H1 (cell line): ENCODE measurements at regions not wholly inside any gene's neighbourhood (a gene's known extent, or its start where the extent isn't known, plus 50 kb on each side); places are given as distances from the start of the nearest gene placed in this dataset.

Experiments
- CTCF ChIA-PET: fragments of 300-600 bp; sonication (Branson Sonifier 250); formaldehyde crosslinking; loops from one replicate; lab custom pipeline; 2021; ENCODE audit not compliant: partially characterized antibody; lab: Charles Lee
- POLR2A ChIA-PET: fragments of 300-600 bp; sonication (Branson Sonifier 250); formaldehyde crosslinking; loops from one replicate; lab custom pipeline; 2021; ENCODE audit warnings: inconsistent platforms; ENCODE audit not compliant: partially characterized antibody; lab: Charles Lee
- DNase-seq, 2 experiments: peaks; one replicate each; pipeline versions ENCODE4 v3.0.0 to v3.0.0-alpha.2; 2010 to 2022; ENCODE audit warnings: low spot score in 2 of 2, low read depth in 1 of 2, mixed read lengths in 1 of 2
- FAIRE-seq: peaks from 2 replicates; lab custom pipeline; 2011; peaks lifted over from hg19 to GRCh38; lab: Jason Lieb, UNC
- H2AFZ ChIP-seq: 2 replicates; pipeline ENCODE4 v1.8.1; 2012; ENCODE audit warnings: low read length, inconsistent platforms
- H2AK5ac ChIP-seq: 2 replicates; pipeline ENCODE4 v1.6.1; 2013; ENCODE audit warnings: low read depth, low read length
- H2BK120ac ChIP-seq: replicated peaks from 2 replicates; pipeline ENCODE3; 2013; ENCODE audit warnings: low read depth, low read length, inconsistent platforms
- H2BK12ac ChIP-seq: 2 replicates; pipeline ENCODE4 v1.6.1; 2013; ENCODE audit warnings: low read depth, low read length
- H2BK15ac ChIP-seq: 2 replicates; pipeline ENCODE4 v1.6.1; 2013; ENCODE audit warnings: low read length
- H2BK20ac ChIP-seq: 2 replicates; pipeline ENCODE4 v1.6.1; 2013; ENCODE audit warnings: low read length
- H2BK5ac ChIP-seq: 2 replicates; pipeline ENCODE4 v1.6.1; 2013; ENCODE audit warnings: low read depth, low read length
- H3K14ac ChIP-seq: 2 replicates; pipeline ENCODE4 v1.6.1; 2013; ENCODE audit warnings: inconsistent platforms; ENCODE audit not compliant: insufficient read length
- H3K18ac ChIP-seq: 2 replicates; pipeline ENCODE4 v1.6.1; 2013; ENCODE audit warnings: low read length; ENCODE audit errors: extremely low read depth
- H3K23ac ChIP-seq: 2 replicates; pipeline ENCODE4 v1.6.1; 2013; ENCODE audit warnings: inconsistent platforms; ENCODE audit not compliant: insufficient read length
- H3K23me2 ChIP-seq: 2 replicates; pipeline ENCODE4 v1.6.1; 2013; ENCODE audit warnings: low read depth, low read length
- H3K27ac ChIP-seq: 2 replicates; pipeline ENCODE4 v1.6.1; 2011; ENCODE audit warnings: low read depth, low read length, inconsistent platforms
- H3K27me3 ChIP-seq, 4 experiments: replicated peaks in 1 of 4; 1 replicate in 1 of 4; 2 replicates in 3 of 4; pipeline versions ENCODE4 v1.6.1 to v1.8.1; 2011 to 2013; ENCODE audit warnings: low read length in 3 of 4, mild to moderate bottlenecking in 3 of 4, inconsistent platforms in 2 of 4, mixed read lengths in 2 of 4, moderate library complexity in 1 of 4; ENCODE audit not compliant: control insufficient read depth in 3 of 4, insufficient read depth in 3 of 4; ENCODE audit errors: extremely low read depth in 1 of 4
- H3K36me3 ChIP-seq, 4 experiments: 2 replicates each; pipeline versions ENCODE4 v1.6.1 to v1.8.1; 2011 to 2013; ENCODE audit warnings: mild to moderate bottlenecking in 4 of 4, low read length in 3 of 4, moderate library complexity in 2 of 4, control low read depth in 1 of 4, inconsistent platforms in 1 of 4; ENCODE audit not compliant: insufficient read depth in 4 of 4, control insufficient read depth in 2 of 4
- H3K4ac ChIP-seq: replicated peaks from 2 replicates; pipeline ENCODE3; 2013; ENCODE audit warnings: low read length, low read depth, mixed read lengths, inconsistent platforms; ENCODE audit not compliant: insufficient read length
- H3K4me1 ChIP-seq, 4 experiments: replicated peaks in 1 of 4; 1 replicate in 1 of 4; 2 replicates in 3 of 4; pipeline versions ENCODE4 v1.6.1 to v1.8.1; 2011 to 2013; ENCODE audit warnings: low read length in 3 of 4, inconsistent platforms in 2 of 4, mixed read lengths in 1 of 4; ENCODE audit not compliant: insufficient read depth in 4 of 4, control insufficient read depth in 3 of 4
- H3K4me2 ChIP-seq, 2 experiments: 2 replicates each; pipeline versions ENCODE4 v1.6.1 to v1.8.1; 2011 to 2013; ENCODE audit warnings: low read depth in 2 of 2, low read length in 2 of 2, control low read depth in 1 of 2, inconsistent platforms in 1 of 2, mild to moderate bottlenecking in 1 of 2; ENCODE audit not compliant: insufficient read depth in 1 of 2
- H3K4me3 ChIP-seq, 4 experiments: fragments of 200-600, 300-600 bp in 1 of 4; sonication (generic), shearing (Covaris generic), sonication (Bioruptor Twin) in 1 of 4; 2 replicates each; pipeline versions ENCODE4 v1.5.1 to v1.8.1; 2011 to 2016; ENCODE audit warnings: low read length in 4 of 4, low read depth in 3 of 4, control low read depth in 2 of 4, inconsistent platforms in 2 of 4, mild to moderate bottlenecking in 2 of 4, mixed read lengths in 1 of 4, moderate library complexity in 1 of 4; ENCODE audit not compliant: insufficient read depth in 2 of 4; ENCODE audit errors: extremely low read depth in 1 of 4
- H3K56ac ChIP-seq: replicated peaks from 2 replicates; pipeline ENCODE3; 2013; ENCODE audit warnings: low read depth, mild to moderate bottlenecking, mixed read lengths, low read length, inconsistent platforms; ENCODE audit not compliant: insufficient read length
- H3K79me1 ChIP-seq: 2 replicates; pipeline ENCODE4 v1.6.1; 2013; ENCODE audit warnings: low read depth, low read length, control low read depth
- H3K79me2 ChIP-seq, 2 experiments: 2 replicates each; pipeline versions ENCODE4 v1.6.1 to v1.8.1; 2012 to 2013; ENCODE audit warnings: low read length in 2 of 2, mild to moderate bottlenecking in 2 of 2, inconsistent platforms in 1 of 2; ENCODE audit not compliant: insufficient read depth in 2 of 2, control insufficient read depth in 1 of 2
- H3K9ac ChIP-seq, 4 experiments: replicated peaks in 1 of 4; 1 replicate in 1 of 4; 2 replicates in 3 of 4; pipeline versions ENCODE4 v1.6.1 to v1.8.1; 2011 to 2013; ENCODE audit warnings: low read depth in 3 of 4, low read length in 3 of 4, control low read depth in 2 of 4, mild to moderate bottlenecking in 2 of 4, moderate library complexity in 2 of 4, inconsistent platforms in 1 of 4; ENCODE audit errors: extremely low read depth in 1 of 4
- H3K9me3 ChIP-seq, 2 experiments: 2 replicates each; pipeline versions ENCODE4 v1.6.1 to v1.8.1; 2012 to 2013; ENCODE audit warnings: mild to moderate bottlenecking in 2 of 2, moderate library complexity in 2 of 2, control low read depth in 1 of 2, inconsistent platforms in 1 of 2, low read depth in 1 of 2, low read length in 1 of 2, mixed read lengths in 1 of 2; ENCODE audit not compliant: insufficient read depth in 2 of 2
- H4K20me1 ChIP-seq, 2 experiments: replicated peaks in 1 of 2; 2 replicates each; pipeline versions ENCODE3 to v1.8.1; 2011 to 2013; ENCODE audit warnings: inconsistent platforms in 2 of 2, low read length in 2 of 2, mild to moderate bottlenecking in 1 of 2; ENCODE audit not compliant: insufficient read depth in 2 of 2, control insufficient read depth in 1 of 2
- H4K5ac ChIP-seq: 2 replicates; pipeline ENCODE4 v1.6.1; 2013; ENCODE audit warnings: low read length, low read depth, mixed read lengths, inconsistent platforms; ENCODE audit not compliant: insufficient read length
- H4K8ac ChIP-seq: 2 replicates; pipeline ENCODE4 v1.8.0; 2013; ENCODE audit warnings: mild to moderate bottlenecking, moderate library complexity, low read length, inconsistent platforms; ENCODE audit not compliant: insufficient read depth; ENCODE audit errors: extremely low read depth
- H4K91ac ChIP-seq: replicated peaks from 2 replicates; pipeline ENCODE3; 2013; ENCODE audit warnings: low read length, mixed read lengths, inconsistent platforms; ENCODE audit not compliant: insufficient read length
- CHD1 ChIP-seq: IDR thresholded peaks from 2 replicates; pipeline ENCODE4 v1.6.1; 2012; ENCODE audit warnings: low read depth, low read length, improper control_type of control experiment
- CREB1 ChIP-seq: IDR thresholded peaks from 2 replicates; pipeline ENCODE4 v1.6.1; 2012; ENCODE audit warnings: inconsistent platforms
- GABPA ChIP-seq: IDR thresholded peaks from 2 replicates; pipeline ENCODE4 v1.6.1; 2011; ENCODE audit warnings: mild to moderate bottlenecking, low read length, moderate library complexity, borderline replicate concordance; ENCODE audit not compliant: insufficient read depth
- JUN ChIP-seq: IDR thresholded peaks from 2 replicates; pipeline ENCODE4 v1.6.1; 2011; ENCODE audit warnings: low read depth, mild to moderate bottlenecking, improper control_type of control experiment, low read length
- KDM5A ChIP-seq: fragments of 200-600 bp; IDR thresholded peaks from 2 replicates; pipeline ENCODE4 v1.7.1; 2012; ENCODE audit warnings: mild to moderate bottlenecking, low read length, inconsistent platforms, mixed read lengths
- NRF1 ChIP-seq: IDR thresholded peaks from 2 replicates; pipeline ENCODE4 v1.6.1; 2011; ENCODE audit warnings: mild to moderate bottlenecking, low read depth, low read length, improper control_type of control experiment
- POU5F1 ChIP-seq: IDR thresholded peaks from 2 replicates; pipeline ENCODE4 v1.6.1; 2011; ENCODE audit warnings: low read depth, mild to moderate bottlenecking, low read length, moderate library complexity
- RFX5 ChIP-seq: IDR thresholded peaks from 2 replicates; pipeline ENCODE4 v1.6.1; 2011; ENCODE audit warnings: low read depth, low read length, improper control_type of control experiment, borderline replicate concordance
- RNF2 ChIP-seq: fragments of 200-900, 300-1000 bp; sonication (generic); IDR thresholded peaks from 2 replicates; pipeline ENCODE4 v1.7.1; 2016; ENCODE audit warnings: borderline replicate concordance, low read depth, mild to moderate bottlenecking, antibody characterized with exemption, low read length; ENCODE audit not compliant: poor library complexity, severe bottlenecking; ENCODE audit errors: missing control alignments
- SIRT6 ChIP-seq: IDR thresholded peaks from one replicate; pipeline ENCODE4 v1.7.1; 2012; ENCODE audit warnings: low read length, inconsistent platforms
- SIX5 ChIP-seq: IDR thresholded peaks from 2 replicates; pipeline ENCODE4 v1.6.1; 2011; ENCODE audit warnings: mild to moderate bottlenecking, low read depth, low read length
- SP1 ChIP-seq: IDR thresholded peaks from 2 replicates; pipeline ENCODE4 v1.6.1; 2011; ENCODE audit warnings: low read depth, low read length
- SP2 ChIP-seq: IDR thresholded peaks from 2 replicates; pipeline ENCODE4 v1.6.1; 2012; ENCODE audit warnings: mild to moderate bottlenecking, low read length, inconsistent platforms
- SP4 ChIP-seq: IDR thresholded peaks from 2 replicates; pipeline ENCODE4 v1.6.1; 2012; ENCODE audit warnings: low read length, inconsistent platforms
- TAF7 ChIP-seq: optimal IDR thresholded peaks from 2 replicates; pipeline ENCODE3; 2011; ENCODE audit warnings: low read depth, mild to moderate bottlenecking, inconsistent platforms, low read length, moderate library complexity, borderline replicate concordance
- TEAD4 ChIP-seq: IDR thresholded peaks from 2 replicates; pipeline ENCODE4 v1.6.1; 2012; ENCODE audit warnings: low read depth, low read length, inconsistent platforms, mixed read lengths
- ZNF274 ChIP-seq: IDR thresholded peaks from 2 replicates; pipeline ENCODE4 v1.7.0; 2012; ENCODE audit warnings: low read length, borderline replicate concordance; ENCODE audit errors: extremely low read depth
- WGBS, 2 experiments: shearing (Covaris generic) in 1 of 2; methylation state at CpG; one replicate each; pipeline versions ENCODE4 v1.1.6 to v1.1.7; 2013 to 2015; ENCODE audit warnings: low lambda C conversion rate in 2 of 2, mixed read lengths in 2 of 2, inconsistent platforms in 1 of 2, low coverage in 1 of 2, missing lambda C conversion rate in 1 of 2; ENCODE audit not compliant: insufficient replicate concordance in 2 of 2, insufficient coverage in 1 of 2, insufficient read length in 1 of 2; ENCODE audit errors: extremely low coverage in 1 of 2, missing lambda C conversion rate in 1 of 2; 5-methylcytosine and 5-hydroxymethylcytosine counted together

DNA sequence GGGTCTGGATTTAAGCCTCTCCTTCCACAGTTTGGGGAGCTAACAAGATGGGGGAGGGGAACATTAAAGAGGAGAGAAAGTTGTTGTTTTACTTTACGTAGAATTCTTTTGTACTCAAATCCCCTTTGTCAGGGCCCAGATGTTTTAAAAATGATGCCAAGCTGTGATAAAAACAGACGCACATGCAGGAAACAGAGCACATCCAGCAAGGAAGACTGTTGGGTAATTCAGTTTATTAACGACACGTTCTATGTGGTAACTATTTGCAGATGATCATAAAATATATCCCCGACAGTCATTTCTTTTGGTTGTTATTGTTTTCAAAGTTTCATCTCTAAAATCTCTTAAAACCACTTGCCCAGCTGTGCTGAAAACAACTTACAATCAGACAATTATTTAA, 307.0 kb upstream of the PRDM1 start:
- H3K18ac ChIP-seq = no peak overlapping the region
- no peak overlapping the region for H2BK120ac ChIP-seq
- H3K56ac ChIP-seq = no peak overlapping the region
- H4K5ac ChIP-seq = no peak overlapping the region
- no peak overlapping the region for H3K27ac ChIP-seq
- no peak overlapping the region for H3K4ac ChIP-seq
- FAIRE-seq (no peak), DNase-seq (no peak)
- no peak overlapping the region for H2AFZ ChIP-seq
- no peak overlapping the region for H2BK12ac ChIP-seq
- no peak overlapping the region for H2AK5ac ChIP-seq
- ChIA-PET POLR2A (no interaction called here), CTCF (no interaction called here)
- H3K79me1 ChIP-seq = no peaks in the 10 kb centered on the region
- H3K9ac ChIP-seq = no peak overlapping the region
- no peak overlapping the region for H3K23ac ChIP-seq
- H4K20me1 ChIP-seq = no peaks in the 10 kb centered on the region
- H3K36me3 ChIP-seq = no peaks in the 10 kb centered on the region
- no peak overlapping the region for H3K4me3 ChIP-seq
- no peak overlapping the region for H2BK5ac ChIP-seq
- H2BK20ac ChIP-seq = no peak overlapping the region
- no peak overlapping the region for H2BK15ac ChIP-seq
- no peaks in the 10 kb centered on the region for H3K23me2 ChIP-seq
- WGBS, 2 experiments = 91% methylated on average over 5 of the region's 5 CpGs; no CpG with 5 or more reads in 1 of the 2 experiments
- H3K4me2 ChIP-seq = no peak overlapping the region
- H3K4me1 ChIP-seq = no peaks in the 10 kb centered on the region
- no peaks in the 10 kb centered on the region for H3K79me2 ChIP-seq
- H4K91ac ChIP-seq = no peak overlapping the region
- H3K14ac ChIP-seq = no peak overlapping the region
- H3K9me3 ChIP-seq = peaks cover 0 to 12% of the 10 kb centered on the region in 2 experiments; a peak in 3 of 4 replicates
- no peak overlapping the region for H4K8ac ChIP-seq
- H3K27me3 ChIP-seq = no peaks in the 10 kb centered on the region
- TF ChIP-seq ZNF274 = no peak
- no peak for TF ChIP-seq SP4
- no peak for TF ChIP-seq TEAD4
- no peak for TF ChIP-seq KDM5A
- no peak for TF ChIP-seq SIRT6
- no peak for TF ChIP-seq NRF1
- TF ChIP-seq RNF2 = no peak
- no peak for TF ChIP-seq SP1
- no peak for TF ChIP-seq SP2
- TF ChIP-seq RFX5 = no peak
- no peak for TF ChIP-seq JUN
- TF ChIP-seq POU5F1 = no peak
- TF ChIP-seq SIX5 = no peak
- no peak for TF ChIP-seq TAF7
- no peak for TF ChIP-seq GABPA
- TF ChIP-seq CREB1 = no peak
- TF ChIP-seq CHD1 = no peak
